Peyer's patch (tissue), 4 donors: ENCODE measurements at regions not wholly inside any gene's neighbourhood (a gene's known extent, or its start where the extent isn't known, plus 50 kb on each side); places are given as distances from the start of the nearest gene placed in this dataset.

ENCODE experiments used
- POLR2A ChIP-seq, 2 donors: fragments of 450-650 bp; IDR thresholded peaks; one replicate each; pipeline ENCODE4 v1.5.1; 2017; ENCODE audit warnings: antibody characterized with exemption in 2 of 2, mild to moderate bottlenecking in 2 of 2, moderate library complexity in 2 of 2
- TF ChIP-seq, protein P1 (sequence below), 6 experiments: fragments of 450-650 bp in 4 of 6; fragments of 200-600 bp in 2 of 6; sonication (generic) in 1 of 6; IDR thresholded peaks; one replicate each; pipeline ENCODE4 v1.5.1; 2017 to 2019; ENCODE audit warnings: antibody characterized with exemption in 6 of 6, mild to moderate bottlenecking in 3 of 6, moderate library complexity in 1 of 6

GRCh38 chr14:104302794-104303405, 164.5 kb downstream of the KIF26A start:
- TF ChIP-seq, protein P1, sequence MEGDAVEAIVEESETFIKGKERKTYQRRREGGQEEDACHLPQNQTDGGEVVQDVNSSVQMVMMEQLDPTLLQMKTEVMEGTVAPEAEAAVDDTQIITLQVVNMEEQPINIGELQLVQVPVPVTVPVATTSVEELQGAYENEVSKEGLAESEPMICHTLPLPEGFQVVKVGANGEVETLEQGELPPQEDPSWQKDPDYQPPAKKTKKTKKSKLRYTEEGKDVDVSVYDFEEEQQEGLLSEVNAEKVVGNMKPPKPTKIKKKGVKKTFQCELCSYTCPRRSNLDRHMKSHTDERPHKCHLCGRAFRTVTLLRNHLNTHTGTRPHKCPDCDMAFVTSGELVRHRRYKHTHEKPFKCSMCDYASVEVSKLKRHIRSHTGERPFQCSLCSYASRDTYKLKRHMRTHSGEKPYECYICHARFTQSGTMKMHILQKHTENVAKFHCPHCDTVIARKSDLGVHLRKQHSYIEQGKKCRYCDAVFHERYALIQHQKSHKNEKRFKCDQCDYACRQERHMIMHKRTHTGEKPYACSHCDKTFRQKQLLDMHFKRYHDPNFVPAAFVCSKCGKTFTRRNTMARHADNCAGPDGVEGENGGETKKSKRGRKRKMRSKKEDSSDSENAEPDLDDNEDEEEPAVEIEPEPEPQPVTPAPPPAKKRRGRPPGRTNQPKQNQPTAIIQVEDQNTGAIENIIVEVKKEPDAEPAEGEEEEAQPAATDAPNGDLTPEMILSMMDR (IDR thresholded peaks at IDR 0.05), result no peak
- no peak for TF ChIP-seq POLR2A (IDR thresholded peaks at IDR 0.05)
